DND-41 (cell line): ENCODE measurements at regions not wholly inside any gene's neighbourhood (a gene's known extent, or its start where the extent isn't known, plus 50 kb on each side); places are given as distances from the start of the nearest gene placed in this dataset.

Experiments used
- EZH2 ChIP-seq: IDR thresholded peaks from 3 replicates; pipeline ENCODE4 v1.6.1; 2012; ENCODE audit warnings: borderline replicate concordance, low read depth, mild to moderate bottlenecking, moderate library complexity, low read length, inconsistent platforms; ENCODE audit not compliant: severe bottlenecking
- TF ChIP-seq, protein P1 (sequence below): IDR thresholded peaks from 2 replicates; pipeline ENCODE4 v1.5.1; 2012; ENCODE audit warnings: borderline replicate concordance, low read length, moderate library complexity, mild to moderate bottlenecking; ENCODE audit not compliant: poor library complexity, severe bottlenecking; ENCODE audit errors: extremely low read depth

- TF ChIP-seq, protein P1, sequence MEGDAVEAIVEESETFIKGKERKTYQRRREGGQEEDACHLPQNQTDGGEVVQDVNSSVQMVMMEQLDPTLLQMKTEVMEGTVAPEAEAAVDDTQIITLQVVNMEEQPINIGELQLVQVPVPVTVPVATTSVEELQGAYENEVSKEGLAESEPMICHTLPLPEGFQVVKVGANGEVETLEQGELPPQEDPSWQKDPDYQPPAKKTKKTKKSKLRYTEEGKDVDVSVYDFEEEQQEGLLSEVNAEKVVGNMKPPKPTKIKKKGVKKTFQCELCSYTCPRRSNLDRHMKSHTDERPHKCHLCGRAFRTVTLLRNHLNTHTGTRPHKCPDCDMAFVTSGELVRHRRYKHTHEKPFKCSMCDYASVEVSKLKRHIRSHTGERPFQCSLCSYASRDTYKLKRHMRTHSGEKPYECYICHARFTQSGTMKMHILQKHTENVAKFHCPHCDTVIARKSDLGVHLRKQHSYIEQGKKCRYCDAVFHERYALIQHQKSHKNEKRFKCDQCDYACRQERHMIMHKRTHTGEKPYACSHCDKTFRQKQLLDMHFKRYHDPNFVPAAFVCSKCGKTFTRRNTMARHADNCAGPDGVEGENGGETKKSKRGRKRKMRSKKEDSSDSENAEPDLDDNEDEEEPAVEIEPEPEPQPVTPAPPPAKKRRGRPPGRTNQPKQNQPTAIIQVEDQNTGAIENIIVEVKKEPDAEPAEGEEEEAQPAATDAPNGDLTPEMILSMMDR, result no peak
- no peak for TF ChIP-seq EZH2
These were observed 71.1 kb upstream of the SH3PXD2B start for GRCh38 chr5:172525307-172525995.
